HEK293 (cell line): ENCODE measurements at regions not wholly inside any gene's neighbourhood (a gene's known extent, or its start where the extent isn't known, plus 50 kb on each side); places are given as distances from the start of the nearest gene placed in this dataset.

ENCODE experiments used
- CTCF ChIA-PET: fragments of 350-600 bp; formaldehyde crosslinking; extraction: SDS; loops from one replicate; lab custom pipeline; 2021; ENCODE audit warnings: antibody characterized with exemption; lab: Yijun Ruan, JAX
- POLR2A ChIA-PET: fragments of 300-600 bp; formaldehyde crosslinking; extraction: SDS; loops from one replicate; lab custom pipeline; 2020; ENCODE audit warnings: antibody characterized with exemption, inconsistent platforms; lab: Yijun Ruan, JAX
- H3K27ac ChIP-seq: fragments of 200-500 bp; sonication (Bioruptor generic); 2 replicates; pipeline ENCODE4 v1.5.1; 2014; ENCODE audit warnings: low read depth, low read length, control low read depth, inconsistent platforms; ENCODE audit errors: extremely low read depth
- H3K36me3 ChIP-seq, 2 experiments: fragments of 200-500 bp in 1 of 2; sonication (Bioruptor generic) in 1 of 2; 1 replicate in 1 of 2; 2 replicates in 1 of 2; pipeline ENCODE4 v1.5.1; 2014 to 2017; ENCODE audit warnings: inconsistent platforms in 2 of 2, low read length in 2 of 2; ENCODE audit not compliant: control insufficient read depth in 2 of 2, insufficient read depth in 1 of 2
- H3K4me1 ChIP-seq: fragments of 200-500 bp; sonication (Bioruptor generic); 2 replicates; pipeline ENCODE4 v1.5.1; 2014; ENCODE audit warnings: mild to moderate bottlenecking, low read length, inconsistent platforms; ENCODE audit not compliant: control insufficient read depth, insufficient read depth
- H3K4me3 ChIP-seq: 2 replicates; pipeline ENCODE4 v1.5.1; 2011; ENCODE audit warnings: low read depth, mild to moderate bottlenecking, control low read depth, low read length, moderate library complexity
- H3K9me3 ChIP-seq: fragments of 200-500 bp; sonication (Bioruptor generic); 2 replicates; pipeline ENCODE4 v1.5.1; 2014; ENCODE audit warnings: low read depth, low read length, inconsistent platforms; ENCODE audit not compliant: control insufficient read depth, insufficient read depth
- BCL11B ChIP-seq: fragments of 450-650 bp; formaldehyde crosslinking; IDR thresholded peaks from 2 replicates; pipeline ENCODE4 v1.5.1; 2016; ENCODE audit warnings: low read depth, missing biosample characterization, missing genetic modification characterization
- KLF1 ChIP-seq: fragments of 450-650 bp; formaldehyde crosslinking; IDR thresholded peaks from 2 replicates; pipeline ENCODE4 v1.5.1; 2016; ENCODE audit warnings: missing biosample characterization, missing genetic modification characterization
- KLF16 ChIP-seq: fragments of 450-650 bp; formaldehyde crosslinking; IDR thresholded peaks from 2 replicates; pipeline ENCODE4 v1.5.1; 2017; ENCODE audit warnings: missing biosample characterization, missing genetic modification characterization
- KLF7 ChIP-seq: fragments of 450-650 bp; formaldehyde crosslinking; IDR thresholded peaks from 2 replicates; pipeline ENCODE4 v1.5.1; 2016; ENCODE audit warnings: missing biosample characterization, missing genetic modification characterization, borderline replicate concordance
- SP7 ChIP-seq: fragments of 450-650 bp; formaldehyde crosslinking; IDR thresholded peaks from 2 replicates; pipeline ENCODE4 v1.5.1; 2016; ENCODE audit warnings: missing biosample characterization, missing genetic modification characterization
- ZBTB20 ChIP-seq: fragments of 450-650 bp; formaldehyde crosslinking; IDR thresholded peaks from 2 replicates; pipeline ENCODE4 v1.5.1; 2016; ENCODE audit warnings: missing biosample characterization, missing genetic modification characterization
- ZBTB21 ChIP-seq: fragments of 450-650 bp; formaldehyde crosslinking; IDR thresholded peaks from 2 replicates; pipeline ENCODE4 v1.5.1; 2017; ENCODE audit warnings: missing biosample characterization, missing genetic modification characterization
- ZBTB8A ChIP-seq: fragments of 450-650 bp; formaldehyde crosslinking; IDR thresholded peaks from 2 replicates; pipeline ENCODE4 v1.5.1; 2016; ENCODE audit warnings: missing biosample characterization, missing genetic modification characterization
- ZFP3 ChIP-seq: fragments of 450-650 bp; formaldehyde crosslinking; IDR thresholded peaks from 2 replicates; pipeline ENCODE4 v1.5.1; 2016; ENCODE audit warnings: low read depth, missing biosample characterization, missing genetic modification characterization
- ZFP69B ChIP-seq: fragments of 450-650 bp; formaldehyde crosslinking; IDR thresholded peaks from 2 replicates; pipeline ENCODE4 v1.5.1; 2016; ENCODE audit warnings: missing biosample characterization, missing genetic modification characterization
- ZIC2 ChIP-seq: fragments of 450-650 bp; formaldehyde crosslinking; IDR thresholded peaks from 2 replicates; pipeline ENCODE4 v1.5.1; 2016; ENCODE audit warnings: missing biosample characterization, missing genetic modification characterization
- ZNF132 ChIP-seq: fragments of 450-650 bp; formaldehyde crosslinking; IDR thresholded peaks from 2 replicates; pipeline ENCODE4 v1.5.1; 2017; ENCODE audit warnings: missing biosample characterization, missing genetic modification characterization, borderline replicate concordance
- ZNF157 ChIP-seq: fragments of 450-650 bp; formaldehyde crosslinking; IDR thresholded peaks from 2 replicates; pipeline ENCODE4 v1.5.1; 2016; ENCODE audit warnings: missing biosample characterization, missing genetic modification characterization
- ZNF174 ChIP-seq: fragments of 450-650 bp; formaldehyde crosslinking; IDR thresholded peaks from 2 replicates; pipeline ENCODE4 v1.5.0; 2017; ENCODE audit warnings: missing biosample characterization, mild to moderate bottlenecking, missing genetic modification characterization
- ZNF274 ChIP-seq, 2 experiments: fragments of 200-500 bp in 1 of 2; fragments of 450-650 bp in 1 of 2; sonication (Bioruptor generic) in 1 of 2; formaldehyde crosslinking in 1 of 2; IDR thresholded peaks; 2 replicates each; pipeline versions ENCODE4 v1.5.1 to v1.6.1; 2014 to 2016; ENCODE audit warnings: borderline replicate concordance in 1 of 2, inconsistent platforms in 1 of 2, low read length in 1 of 2, missing biosample characterization in 1 of 2, missing genetic modification characterization in 1 of 2
- ZNF335 ChIP-seq: fragments of 450-650 bp; formaldehyde crosslinking; conservative IDR thresholded peaks from 2 replicates; pipeline ENCODE4 v1.5.1; 2016; ENCODE audit warnings: missing biosample characterization, missing genetic modification characterization
- ZNF341 ChIP-seq: fragments of 450-650 bp; formaldehyde crosslinking; IDR thresholded peaks from 2 replicates; pipeline ENCODE4; 2016; ENCODE audit warnings: low read depth, missing biosample characterization, missing genetic modification characterization
- ZNF354C ChIP-seq: fragments of 450-650 bp; formaldehyde crosslinking; IDR thresholded peaks from 2 replicates; pipeline ENCODE4 v1.5.1; 2016; ENCODE audit warnings: missing biosample characterization, missing genetic modification characterization, low read depth, borderline replicate concordance
- ZNF37A ChIP-seq: fragments of 450-650 bp; IDR thresholded peaks from 2 replicates; pipeline ENCODE4 v1.5.1; 2018; ENCODE audit warnings: missing biosample characterization, missing genetic modification characterization
- ZNF404 ChIP-seq: fragments of 450-650 bp; formaldehyde crosslinking; IDR thresholded peaks from 2 replicates; pipeline ENCODE4 v1.5.1; 2017; ENCODE audit warnings: missing biosample characterization, missing genetic modification characterization
- ZNF560 ChIP-seq: fragments of 450-650 bp; formaldehyde crosslinking; IDR thresholded peaks from 2 replicates; pipeline ENCODE4 v1.5.1; 2017; ENCODE audit warnings: missing biosample characterization, missing genetic modification characterization, borderline replicate concordance
- ZNF571 ChIP-seq: fragments of 450-650 bp; formaldehyde crosslinking; IDR thresholded peaks from 2 replicates; pipeline ENCODE4 v1.5.0; 2017; ENCODE audit warnings: missing biosample characterization, missing genetic modification characterization
- ZNF585B ChIP-seq: fragments of 450-650 bp; formaldehyde crosslinking; IDR thresholded peaks from 2 replicates; pipeline ENCODE4 v1.5.1; 2016; ENCODE audit warnings: missing biosample characterization, missing genetic modification characterization
- ZNF610 ChIP-seq: fragments of 450-650 bp; formaldehyde crosslinking; IDR thresholded peaks from 2 replicates; pipeline ENCODE4 v1.5.1; 2016; ENCODE audit warnings: missing biosample characterization, missing genetic modification characterization, borderline replicate concordance
- ZNF623 ChIP-seq: fragments of 450-650 bp; formaldehyde crosslinking; IDR thresholded peaks from 2 replicates; pipeline ENCODE4 v1.5.1; 2016; ENCODE audit warnings: missing biosample characterization, missing genetic modification characterization
- ZXDB ChIP-seq: fragments of 450-650 bp; formaldehyde crosslinking; IDR thresholded peaks from 2 replicates; pipeline ENCODE4 v1.5.1; 2016; ENCODE audit warnings: missing biosample characterization, missing genetic modification characterization
- TF ChIP-seq, protein P1 (sequence below): fragments of 450-650 bp; formaldehyde crosslinking; IDR thresholded peaks from 2 replicates; pipeline ENCODE4 v1.5.1; 2017; ENCODE audit warnings: missing biosample characterization, mild to moderate bottlenecking, missing genetic modification characterization, moderate library complexity
- TF ChIP-seq, protein P2 (sequence below): fragments of 450-650 bp; formaldehyde crosslinking; IDR thresholded peaks from 2 replicates; pipeline ENCODE4 v1.5.1; 2016; ENCODE audit warnings: missing biosample characterization, missing genetic modification characterization, borderline replicate concordance
- TF ChIP-seq, protein P3 (sequence below): fragments of 450-650 bp; formaldehyde crosslinking; IDR thresholded peaks from 2 replicates; pipeline ENCODE4 v1.5.1; 2016; ENCODE audit warnings: missing biosample characterization, missing genetic modification characterization

DNA sequence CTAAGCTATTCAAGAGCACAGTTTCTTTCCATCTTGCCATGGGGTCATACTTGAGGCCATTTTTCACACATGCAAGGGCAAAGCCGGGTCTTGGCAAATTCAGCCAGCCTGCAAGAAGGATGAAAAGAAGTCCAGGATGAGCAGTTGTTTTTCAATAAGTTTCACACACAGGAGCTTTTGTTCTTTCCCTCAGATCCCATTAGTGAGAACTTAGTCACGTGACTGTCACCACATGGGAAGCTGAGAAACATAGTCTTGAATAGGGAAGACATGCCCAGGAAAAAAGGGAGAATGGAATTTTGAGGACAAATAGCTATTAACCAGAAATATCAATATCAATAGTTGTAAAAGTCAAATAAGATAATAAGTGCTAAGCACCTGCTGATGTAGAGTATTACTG, 137.7 kb downstream of the AHR start:
- CTCF ChIA-PET, result no interaction called here
- Histone ChIP-seq H3K27ac (no peak overlapping the region), H3K4me1 (no peaks in the 10 kb centered on the region), H3K36me3 (no peaks in the 10 kb centered on the region), H3K9me3 (no peaks in the 10 kb centered on the region), H3K4me3 (no peak overlapping the region)
- no peak for TF ChIP-seq KLF16 (tag by site-specific recombination)
- no peak for TF ChIP-seq KLF7
- TF ChIP-seq, protein P1, sequence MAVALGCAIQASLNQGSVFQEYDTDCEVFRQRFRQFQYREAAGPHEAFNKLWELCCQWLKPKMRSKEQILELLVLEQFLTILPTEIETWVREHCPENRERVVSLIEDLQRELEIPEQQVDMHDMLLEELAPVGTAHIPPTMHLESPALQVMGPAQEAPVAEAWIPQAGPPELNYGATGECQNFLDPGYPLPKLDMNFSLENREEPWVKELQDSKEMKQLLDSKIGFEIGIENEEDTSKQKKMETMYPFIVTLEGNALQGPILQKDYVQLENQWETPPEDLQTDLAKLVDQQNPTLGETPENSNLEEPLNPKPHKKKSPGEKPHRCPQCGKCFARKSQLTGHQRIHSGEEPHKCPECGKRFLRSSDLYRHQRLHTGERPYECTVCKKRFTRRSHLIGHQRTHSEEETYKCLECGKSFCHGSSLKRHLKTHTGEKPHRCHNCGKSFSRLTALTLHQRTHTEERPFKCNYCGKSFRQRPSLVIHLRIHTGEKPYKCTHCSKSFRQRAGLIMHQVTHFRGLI (tag by site-specific recombination), result no peak
- TF ChIP-seq, protein P2, sequence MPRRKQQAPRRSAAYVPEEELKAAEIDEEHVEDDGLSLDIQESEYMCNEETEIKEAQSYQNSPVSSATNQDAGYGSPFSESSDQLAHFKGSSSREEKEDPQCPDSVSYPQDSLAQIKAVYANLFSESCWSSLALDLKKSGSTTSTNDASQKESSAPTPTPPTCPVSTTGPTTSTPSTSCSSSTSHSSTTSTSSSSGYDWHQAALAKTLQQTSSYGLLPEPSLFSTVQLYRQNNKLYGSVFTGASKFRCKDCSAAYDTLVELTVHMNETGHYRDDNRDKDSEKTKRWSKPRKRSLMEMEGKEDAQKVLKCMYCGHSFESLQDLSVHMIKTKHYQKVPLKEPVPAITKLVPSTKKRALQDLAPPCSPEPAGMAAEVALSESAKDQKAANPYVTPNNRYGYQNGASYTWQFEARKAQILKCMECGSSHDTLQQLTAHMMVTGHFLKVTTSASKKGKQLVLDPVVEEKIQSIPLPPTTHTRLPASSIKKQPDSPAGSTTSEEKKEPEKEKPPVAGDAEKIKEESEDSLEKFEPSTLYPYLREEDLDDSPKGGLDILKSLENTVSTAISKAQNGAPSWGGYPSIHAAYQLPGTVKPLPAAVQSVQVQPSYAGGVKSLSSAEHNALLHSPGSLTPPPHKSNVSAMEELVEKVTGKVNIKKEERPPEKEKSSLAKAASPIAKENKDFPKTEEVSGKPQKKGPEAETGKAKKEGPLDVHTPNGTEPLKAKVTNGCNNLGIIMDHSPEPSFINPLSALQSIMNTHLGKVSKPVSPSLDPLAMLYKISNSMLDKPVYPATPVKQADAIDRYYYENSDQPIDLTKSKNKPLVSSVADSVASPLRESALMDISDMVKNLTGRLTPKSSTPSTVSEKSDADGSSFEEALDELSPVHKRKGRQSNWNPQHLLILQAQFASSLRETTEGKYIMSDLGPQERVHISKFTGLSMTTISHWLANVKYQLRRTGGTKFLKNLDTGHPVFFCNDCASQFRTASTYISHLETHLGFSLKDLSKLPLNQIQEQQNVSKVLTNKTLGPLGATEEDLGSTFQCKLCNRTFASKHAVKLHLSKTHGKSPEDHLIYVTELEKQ (tag by site-specific recombination), result no peak
- TF ChIP-seq ZNF174 (tag by site-specific recombination), result no peak
- no peak for TF ChIP-seq ZFP3 (tag by site-specific recombination)
- no peak for TF ChIP-seq ZNF354C (tag by site-specific recombination)
- TF ChIP-seq, protein P3, sequence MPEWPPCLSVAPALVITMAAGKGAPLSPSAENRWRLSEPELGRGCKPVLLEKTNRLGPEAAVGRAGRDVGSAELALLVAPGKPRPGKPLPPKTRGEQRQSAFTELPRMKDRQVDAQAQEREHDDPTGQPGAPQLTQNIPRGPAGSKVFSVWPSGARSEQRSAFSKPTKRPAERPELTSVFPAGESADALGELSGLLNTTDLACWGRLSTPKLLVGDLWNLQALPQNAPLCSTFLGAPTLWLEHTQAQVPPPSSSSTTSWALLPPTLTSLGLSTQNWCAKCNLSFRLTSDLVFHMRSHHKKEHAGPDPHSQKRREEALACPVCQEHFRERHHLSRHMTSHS (tag by site-specific recombination), result no peak
- TF ChIP-seq ZNF274 (IDR thresholded peaks at IDR 0.05; ENCODE audit: low read length), result no peak
- TF ChIP-seq ZNF274 (tag by site-specific recombination; IDR thresholded peaks at IDR 0.05; ENCODE audit: borderline replicate concordance), result no peak
- TF ChIP-seq ZBTB21 (tag by site-specific recombination), result no peak
- no peak for TF ChIP-seq ZNF610 (tag by site-specific recombination)
- TF ChIP-seq ZNF404 (tag by site-specific recombination), result no peak
- no peak for TF ChIP-seq ZNF623 (tag by site-specific recombination)
- TF ChIP-seq ZNF37A (tag by site-specific recombination), result no peak
- no peak for TF ChIP-seq ZIC2
- no peak for TF ChIP-seq ZBTB20 (tag by site-specific recombination)
- no peak for TF ChIP-seq SP7 (tag by site-specific recombination)
- POLR2A ChIA-PET, result interaction anchor here (1.4 kb wide), 1 partner anchor 138 kb away, joined by 3 read pairs; the partner anchor contains the start of gene AHR

DNA sequence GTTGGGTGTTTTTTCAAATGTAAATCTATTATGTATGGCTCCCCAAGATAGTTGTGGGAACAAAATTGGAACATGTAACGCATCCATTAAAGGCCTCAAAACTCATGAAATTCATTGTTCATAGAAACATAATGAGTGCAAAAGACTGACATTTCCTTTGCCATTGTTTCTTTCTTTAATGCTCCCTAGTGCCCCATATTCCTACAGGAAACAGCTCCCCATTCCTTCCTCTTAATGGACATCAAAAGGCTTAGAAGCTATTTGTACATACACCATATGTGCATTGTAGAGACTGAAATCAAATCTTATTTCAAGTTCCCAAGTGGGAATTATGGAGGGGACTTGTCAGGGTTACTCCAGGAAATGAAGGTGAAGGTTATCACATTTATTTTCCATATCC, 139.1 kb downstream of the AHR start:
- no peak overlapping the region for H3K4me3 ChIP-seq
- H3K27ac ChIP-seq, result no peak overlapping the region
- CTCF ChIA-PET, result no interaction called here
- H3K9me3 ChIP-seq, result no peaks in the 10 kb centered on the region
- H3K36me3 ChIP-seq, result no peaks in the 10 kb centered on the region
- POLR2A ChIA-PET, result no interaction called here
- no peaks in the 10 kb centered on the region for H3K4me1 ChIP-seq
- no peak for TF ChIP-seq ZNF610 (tag by site-specific recombination)
- no peak for TF ChIP-seq ZNF341
- TF ChIP-seq ZNF560, result no peak
- no peak for TF ChIP-seq ZNF571 (tag by site-specific recombination)
- TF ChIP-seq BCL11B (tag by site-specific recombination), result no peak
- TF ChIP-seq ZNF585B (tag by site-specific recombination), result no peak
- TF ChIP-seq ZBTB8A (tag by site-specific recombination), result no peak
- TF ChIP-seq ZXDB (tag by site-specific recombination), result no peak
- TF ChIP-seq KLF1 (tag by site-specific recombination), result no peak
- TF ChIP-seq ZNF335 (tag by site-specific recombination), result no peak
- TF ChIP-seq ZNF157 (tag by site-specific recombination), result no peak
- TF ChIP-seq ZNF132, result no peak
- TF ChIP-seq, protein P1 (tag by site-specific recombination), result no peak
- no peak for TF ChIP-seq ZFP69B (tag by site-specific recombination)
